ENCODE measurements at regions not wholly inside any gene's neighbourhood (a gene's known extent, or its start where the extent isn't known, plus 50 kb on each side); places are given as distances from the start of the nearest gene placed in this dataset.
A peak's percentile ranks its signal among the peaks of the same experiment; 100 is the strongest.
"Not testable (repeated sequence)": the region's sequence is repeated elsewhere in the genome, so short reads cannot be mapped to it uniquely, and the experiment has no call there.

- no peak for DNase-seq
These were observed 131.7 kb upstream of the NDUFV2 start for GRCh38 chr18:8970843-8971242.

DNA sequence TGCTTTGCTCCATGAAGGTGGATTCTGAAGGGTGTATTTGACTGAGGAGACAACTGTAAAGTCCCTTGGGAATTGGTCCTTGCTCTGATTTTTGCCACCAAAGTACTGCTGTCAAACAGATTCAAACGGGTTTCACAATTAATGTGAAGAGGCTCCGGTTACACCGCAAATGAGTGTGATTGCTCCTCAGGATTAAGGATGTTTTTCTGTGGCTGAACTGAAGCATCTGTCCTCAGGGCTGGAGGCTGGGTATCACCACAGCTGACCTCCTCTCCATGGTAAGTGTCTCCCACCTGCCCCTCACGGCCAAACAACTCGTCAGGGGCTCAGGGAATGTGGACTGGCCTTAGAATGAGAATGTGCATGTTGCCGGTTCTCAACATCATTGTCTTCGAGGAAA is 130.4 kb upstream of the NDUFV2 start:
- no peak for DNase-seq

DNA sequence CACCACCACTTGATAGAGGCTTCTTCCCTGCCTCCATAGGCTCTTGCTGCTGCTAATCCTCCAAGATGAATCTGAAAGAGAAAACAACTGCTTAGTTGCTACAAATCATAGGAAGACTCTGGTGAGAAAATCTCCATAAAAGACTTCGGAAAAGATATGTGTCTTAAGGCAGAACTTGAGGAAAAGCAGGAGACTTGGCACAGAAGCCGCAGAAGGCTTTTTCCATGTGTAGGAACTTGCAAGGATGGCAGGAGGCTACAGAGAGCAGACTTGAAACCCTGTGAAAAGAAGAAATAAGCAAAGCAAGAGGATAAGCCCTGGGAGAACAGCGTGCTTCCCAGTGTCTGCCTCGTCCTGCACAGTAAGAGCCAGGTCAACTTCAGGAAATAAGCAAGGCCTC is 128.2 kb upstream of the NDUFV2 start:
- DNase-seq = no peak

DNA sequence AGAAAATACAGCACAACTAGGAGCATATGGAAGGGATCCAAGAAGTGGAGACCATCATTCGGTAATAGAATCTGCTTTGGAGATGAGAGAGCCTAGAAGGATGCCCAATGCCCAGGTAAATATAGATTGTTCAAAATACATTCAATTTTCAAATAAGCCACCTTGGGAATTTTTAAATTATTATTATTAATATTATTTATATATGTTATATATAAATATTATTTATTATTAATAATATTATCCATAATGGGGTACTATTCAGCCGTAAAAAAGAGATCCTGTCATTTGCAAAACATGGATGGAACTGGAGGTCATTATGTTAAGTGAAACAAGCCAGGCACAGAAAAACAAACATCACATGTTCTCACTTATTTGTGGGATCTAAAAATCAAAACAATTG is 127.8 kb upstream of the NDUFV2 start:
- DNase-seq = no peak

- DNase-seq = no peak
These were observed 126.9 kb upstream of the NDUFV2 start for GRCh38 chr18:8975624-8976023.

- DNase-seq = no peak
These were observed 125.9 kb upstream of the NDUFV2 start for GRCh38 chr18:8976606-8977005.

DNA sequence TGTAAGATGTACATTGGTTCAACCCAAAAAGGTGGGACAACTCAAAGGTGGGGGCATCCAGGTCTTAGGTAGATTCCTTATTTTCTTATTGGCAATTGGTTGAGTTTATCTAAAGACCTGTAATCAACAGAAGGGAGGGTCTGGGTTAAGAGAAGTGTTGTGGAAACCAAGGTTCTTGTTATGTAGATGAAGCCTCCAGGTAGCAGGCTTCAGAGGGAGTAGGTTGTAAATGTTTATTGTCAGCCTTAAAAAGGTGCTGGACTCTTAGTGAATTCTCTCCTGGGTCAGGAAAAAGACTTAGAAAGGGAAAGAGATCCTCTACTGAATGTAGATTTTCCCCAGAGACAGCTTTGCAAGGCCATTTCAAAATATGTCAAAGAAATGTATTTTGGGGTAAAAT is 125.3 kb upstream of the NDUFV2 start:
- no peak for DNase-seq

- no peak for DNase-seq
These were observed 124.8 kb upstream of the NDUFV2 start for GRCh38 chr18:8977701-8978100.

DNA sequence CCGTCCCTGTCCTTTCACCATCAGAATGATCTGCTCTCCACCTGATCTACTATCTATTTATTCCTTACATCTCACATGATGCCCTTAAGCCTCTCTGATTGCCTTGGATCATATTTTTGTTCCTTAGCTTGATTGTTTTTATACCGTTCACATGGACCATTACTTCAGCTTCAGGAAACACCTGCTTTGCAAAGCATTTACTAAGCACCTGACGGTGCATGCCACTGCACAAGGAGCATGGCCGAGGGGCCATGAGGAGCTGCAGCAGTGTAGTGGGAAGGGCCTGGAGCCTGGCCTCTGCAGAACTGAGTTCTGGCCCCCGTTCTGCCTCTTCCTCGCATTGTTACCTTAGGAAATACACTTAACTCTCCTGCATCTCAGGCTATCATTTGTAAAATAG is 124.1 kb upstream of the NDUFV2 start:
- no peak for DNase-seq

DNA sequence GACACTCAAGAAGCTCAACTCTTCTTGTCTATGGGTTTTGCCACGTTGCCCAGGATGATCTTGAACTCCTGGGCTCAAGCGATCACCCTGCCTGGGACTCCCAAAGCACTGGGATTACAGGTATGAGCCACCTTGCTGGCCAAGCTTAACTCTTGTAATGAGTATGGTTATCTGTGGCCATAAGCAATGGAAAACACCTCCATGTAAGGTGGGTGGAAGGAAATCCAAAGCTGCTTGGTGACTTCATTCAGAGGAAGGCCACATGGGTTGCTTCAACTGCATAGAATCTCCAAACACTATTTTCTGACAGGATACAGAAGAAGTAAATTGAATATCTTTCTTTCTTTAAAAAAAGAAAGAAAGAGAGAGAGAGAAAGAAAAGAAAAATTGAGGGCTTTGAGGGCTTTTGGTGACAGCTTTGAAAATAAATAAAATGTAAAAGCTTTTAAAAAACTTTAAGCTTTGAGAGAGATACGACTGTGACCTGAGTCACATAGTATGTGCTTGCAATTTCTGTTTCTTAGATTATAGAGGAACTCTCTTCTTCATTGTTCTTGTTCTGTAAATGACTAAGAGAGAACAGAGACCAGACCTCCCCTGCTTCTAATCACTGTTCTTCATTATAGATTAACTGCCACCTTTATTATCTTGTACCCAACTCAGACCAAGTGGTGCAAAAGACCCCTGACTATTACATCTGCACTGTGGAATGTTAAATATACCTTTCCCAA is 123.1 kb upstream of the NDUFV2 start:
- no peak for DNase-seq

- no peak for DNase-seq
These were observed 122.0 kb upstream of the NDUFV2 start for GRCh38 chr18:8980496-8980895.

DNA sequence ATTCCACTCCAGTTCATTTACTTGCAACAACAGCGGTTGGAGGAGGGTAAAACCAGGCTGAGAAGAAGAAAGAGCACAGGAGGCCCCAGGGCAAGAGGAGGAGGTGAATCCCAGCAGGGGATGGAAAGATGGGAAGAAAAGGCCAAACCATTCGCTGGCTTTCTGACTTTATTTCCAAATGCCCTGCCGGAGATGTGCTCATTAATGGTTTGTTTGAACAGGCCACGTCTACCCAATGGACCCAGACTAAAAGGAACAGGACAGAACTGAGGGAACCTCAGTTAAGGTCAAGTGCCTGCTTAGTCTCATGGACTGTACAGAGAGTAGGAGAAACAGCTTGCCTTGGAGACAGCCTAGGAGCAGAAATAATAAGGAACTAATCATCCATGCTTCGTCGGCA is 121.6 kb upstream of the NDUFV2 start:
- DNase-seq = no peak

DNA sequence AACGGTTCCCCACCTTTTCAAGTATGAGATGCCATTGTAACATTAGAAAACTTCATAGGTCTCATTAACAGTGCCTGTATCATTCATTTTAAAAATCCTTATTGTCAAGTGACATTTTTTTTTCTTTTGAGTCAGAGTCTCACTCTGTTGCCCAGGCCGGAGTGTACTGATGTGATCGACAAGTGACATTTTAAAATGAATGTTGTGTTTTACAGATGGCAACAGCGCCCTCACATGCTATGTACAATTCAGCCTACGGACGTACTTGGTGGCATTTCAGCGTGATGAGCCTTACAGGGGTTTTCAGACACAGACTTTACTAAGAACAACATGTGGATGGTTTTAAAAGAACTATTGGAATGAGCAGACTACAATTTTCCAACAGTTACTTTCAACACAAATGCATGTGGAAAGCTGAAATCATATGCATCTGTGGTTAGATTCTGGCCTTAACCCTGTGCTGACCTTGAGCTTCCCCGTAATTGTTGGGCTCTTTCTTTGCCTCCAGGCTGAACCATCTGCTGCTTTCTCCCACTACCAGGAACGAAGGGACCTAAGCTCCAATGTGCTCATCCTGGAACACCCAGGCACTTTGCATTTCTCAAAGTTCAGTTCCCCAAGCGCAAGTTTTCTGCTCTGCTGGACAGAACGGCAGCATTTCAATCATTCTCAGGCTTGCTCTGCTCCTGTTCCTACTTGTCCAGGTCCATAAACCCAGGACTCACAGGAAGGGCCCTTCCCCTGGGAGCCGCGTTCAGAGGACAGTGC is 119.9 kb upstream of the NDUFV2 start:
- DNase-seq = no peak

- DNase-seq = no peak
These were observed 119.3 kb upstream of the NDUFV2 start for GRCh38 chr18:8983195-8983594.

- no peak for DNase-seq
These were observed 118.3 kb upstream of the NDUFV2 start for GRCh38 chr18:8984131-8984721.

GRCh38 chr18:8987241-8987640 is 115.3 kb upstream of the NDUFV2 start:
- DNase-seq = no peak

- DNase-seq = peak; percentile 40
These were observed 114.1 kb upstream of the NDUFV2 start for GRCh38 chr18:8988260-8988871.

DNA sequence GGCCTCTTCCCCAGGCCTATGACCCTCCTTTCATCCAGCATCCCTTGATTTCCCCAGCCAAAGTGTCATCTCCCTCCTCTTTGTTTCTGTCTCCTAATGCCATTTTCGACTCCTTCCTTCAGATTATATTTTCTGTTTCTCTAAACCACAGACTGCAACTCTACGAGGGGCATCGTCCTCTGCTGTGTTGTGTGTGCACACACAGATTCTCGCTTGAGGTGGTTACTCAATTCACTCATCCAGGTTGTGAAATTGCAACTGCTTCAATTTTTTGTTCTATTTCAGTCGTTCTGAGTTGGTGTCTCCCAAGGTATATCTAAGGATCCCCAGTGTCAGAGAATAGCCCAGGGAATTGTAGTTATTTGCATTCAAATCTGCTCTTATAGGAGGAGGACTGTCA is 113.5 kb upstream of the NDUFV2 start:
- DNase-seq = no peak

DNA sequence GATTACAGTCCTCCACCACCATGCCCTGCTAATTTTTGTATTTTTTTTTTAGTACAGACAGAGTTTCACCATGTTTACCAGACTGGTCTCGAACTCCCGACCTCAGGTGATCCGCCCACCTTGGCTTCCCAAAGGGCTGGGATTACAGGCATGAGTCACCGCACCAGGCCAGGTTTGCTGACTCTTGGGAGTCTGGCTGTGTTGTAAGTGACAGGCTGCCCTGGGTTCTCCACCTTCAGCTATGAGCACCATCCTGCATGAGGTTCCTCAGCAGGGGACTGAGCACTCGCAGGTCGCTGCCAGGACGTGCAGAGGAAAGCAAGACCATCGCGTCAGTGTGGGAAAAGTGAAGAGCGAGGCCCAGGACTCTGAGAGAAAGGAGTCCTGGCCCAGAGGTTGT is 112.6 kb upstream of the NDUFV2 start:
- no peak for DNase-seq

DNA sequence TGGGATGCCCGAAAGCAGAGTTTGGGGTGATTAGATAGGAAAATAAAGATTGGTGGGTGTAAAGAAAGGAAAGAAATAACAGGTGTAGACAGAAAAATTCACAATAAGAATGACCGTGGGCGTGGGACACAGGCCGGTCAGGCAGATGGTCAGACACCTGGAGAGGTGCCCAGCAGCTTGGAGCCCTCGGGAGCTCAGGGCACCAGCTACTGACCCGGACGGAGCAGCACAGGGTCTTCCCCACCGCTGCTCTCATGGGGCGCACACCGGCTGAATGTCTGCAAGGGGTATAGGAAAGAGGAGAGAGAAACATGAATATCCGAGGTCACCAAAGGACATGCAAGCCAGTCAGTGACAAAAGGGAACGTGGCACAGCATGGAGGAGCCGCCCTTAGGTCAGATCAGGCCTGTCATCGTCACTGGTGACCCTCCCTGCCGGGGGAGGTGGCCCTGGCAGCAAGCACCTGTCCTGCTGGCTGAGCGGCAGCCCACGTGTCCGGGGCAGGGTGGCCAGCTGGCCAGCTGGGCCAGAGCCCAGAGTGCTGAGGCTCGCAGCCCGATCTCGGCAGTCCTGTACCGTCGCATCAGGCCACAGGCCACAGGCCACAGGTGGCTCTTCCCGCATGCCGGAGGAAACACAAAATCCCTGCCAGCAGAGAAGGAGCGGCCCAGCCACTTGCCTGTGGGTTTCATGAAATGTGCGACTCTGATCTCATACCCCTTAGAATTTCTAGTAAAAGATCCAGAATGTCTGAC is 112.0 kb upstream of the NDUFV2 start:
- no peak for DNase-seq

- no peak for DNase-seq
These were observed 111.3 kb upstream of the NDUFV2 start for GRCh38 chr18:8991155-8991554.

- not testable (repeated sequence) for DNase-seq
These were observed 110.0 kb upstream of the NDUFV2 start for GRCh38 chr18:8992500-8992899.

GRCh38 chr18:8994603-8995002 is 107.9 kb upstream of the NDUFV2 start:
- DNase-seq = no peak

Measured in activated CD4-positive, CD25-positive, alpha-beta regulatory T cell treated with anti-CD3 and anti-CD28 coated beads, Interleukin-2, amount 50 U/mL, for 72 hours (primary cell).